Renal cortical epithelial cell (primary cell): ENCODE measurements at regions not wholly inside any gene's neighbourhood (a gene's known extent, or its start where the extent isn't known, plus 50 kb on each side); places are given as distances from the start of the nearest gene placed in this dataset.

Experiments used
- DNase-seq: peaks from one replicate; pipeline ENCODE4 v3.0.0-alpha.2; 2011; ENCODE audit warnings: low read depth

DNA sequence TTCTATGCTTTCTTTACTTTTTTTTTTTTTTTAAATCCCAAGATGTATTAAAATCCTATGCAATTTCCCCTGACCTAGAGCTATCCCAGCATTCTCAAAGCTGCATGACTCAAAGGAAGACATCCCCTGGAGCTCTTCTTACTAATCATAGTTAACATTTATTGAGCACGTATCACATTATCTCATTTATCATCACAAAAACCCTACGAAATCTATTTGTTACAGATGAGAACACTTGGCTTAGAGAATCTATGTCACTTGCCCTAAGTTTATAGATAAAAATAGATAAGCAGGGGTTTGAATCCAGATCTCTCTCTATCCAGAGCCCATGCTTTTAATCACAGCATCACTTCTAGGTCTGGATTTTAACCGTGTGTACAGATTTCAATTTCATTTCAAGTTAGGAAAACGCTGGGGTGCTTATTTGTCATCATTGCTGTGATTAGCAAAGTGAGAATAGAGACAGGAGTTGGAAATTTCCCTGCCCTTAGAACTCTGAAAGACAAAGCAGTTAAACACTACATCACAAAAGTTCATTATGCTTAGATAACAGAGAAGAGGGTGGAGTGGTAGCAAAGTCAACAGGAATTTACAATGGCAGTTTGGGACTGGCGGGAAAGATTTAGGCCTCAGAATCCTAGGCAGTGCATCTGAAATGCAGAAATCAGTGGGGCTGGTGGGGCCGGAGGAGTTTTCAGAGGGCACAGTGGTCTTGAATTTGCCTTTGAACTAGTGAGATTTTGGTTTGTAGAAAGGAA, 177.7 kb upstream of the FRMD6 start:
- DNase-seq: no peak

DNA sequence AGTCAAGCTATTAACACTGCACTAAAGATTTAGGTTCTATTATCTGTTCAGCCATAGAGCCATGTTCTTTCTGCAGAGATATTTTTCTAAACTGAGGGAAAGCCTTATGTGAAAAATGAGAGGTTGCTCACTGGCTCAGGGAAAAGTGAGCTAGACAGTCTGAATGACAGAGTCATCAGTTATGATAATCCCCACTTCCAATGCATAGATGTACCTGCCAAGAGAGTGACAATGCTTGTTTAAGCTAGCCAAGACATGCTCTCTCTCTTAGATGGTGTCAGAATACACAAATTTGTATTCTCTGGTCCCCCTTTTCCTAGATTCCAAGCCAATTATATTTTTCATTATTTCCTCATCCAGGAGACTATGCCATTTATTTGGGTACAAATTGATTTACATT, 176.9 kb upstream of the FRMD6 start:
- DNase-seq: no peak

DNA sequence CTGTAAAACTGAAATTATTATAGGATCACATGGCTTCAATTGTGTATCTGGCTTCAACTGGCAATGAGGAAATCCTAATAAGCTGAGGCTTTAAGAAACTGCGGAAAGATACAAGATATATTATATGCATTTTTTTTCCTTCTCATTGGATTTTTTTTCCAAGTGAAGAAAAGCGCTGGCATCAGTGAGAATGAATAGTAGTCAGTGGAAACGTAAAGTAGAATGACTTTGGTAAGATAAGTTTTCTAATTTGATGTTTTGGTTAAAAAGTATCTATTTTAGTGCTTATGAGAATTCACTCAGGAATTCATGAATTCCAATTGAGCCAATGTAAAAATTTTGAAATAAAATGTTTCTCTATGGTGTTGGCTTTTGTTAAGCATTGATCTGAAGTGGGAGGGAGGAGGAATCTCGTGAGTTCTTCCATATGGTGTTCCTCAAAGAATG, 173.5 kb upstream of the FRMD6 start:
- DNase-seq: no peak

DNA sequence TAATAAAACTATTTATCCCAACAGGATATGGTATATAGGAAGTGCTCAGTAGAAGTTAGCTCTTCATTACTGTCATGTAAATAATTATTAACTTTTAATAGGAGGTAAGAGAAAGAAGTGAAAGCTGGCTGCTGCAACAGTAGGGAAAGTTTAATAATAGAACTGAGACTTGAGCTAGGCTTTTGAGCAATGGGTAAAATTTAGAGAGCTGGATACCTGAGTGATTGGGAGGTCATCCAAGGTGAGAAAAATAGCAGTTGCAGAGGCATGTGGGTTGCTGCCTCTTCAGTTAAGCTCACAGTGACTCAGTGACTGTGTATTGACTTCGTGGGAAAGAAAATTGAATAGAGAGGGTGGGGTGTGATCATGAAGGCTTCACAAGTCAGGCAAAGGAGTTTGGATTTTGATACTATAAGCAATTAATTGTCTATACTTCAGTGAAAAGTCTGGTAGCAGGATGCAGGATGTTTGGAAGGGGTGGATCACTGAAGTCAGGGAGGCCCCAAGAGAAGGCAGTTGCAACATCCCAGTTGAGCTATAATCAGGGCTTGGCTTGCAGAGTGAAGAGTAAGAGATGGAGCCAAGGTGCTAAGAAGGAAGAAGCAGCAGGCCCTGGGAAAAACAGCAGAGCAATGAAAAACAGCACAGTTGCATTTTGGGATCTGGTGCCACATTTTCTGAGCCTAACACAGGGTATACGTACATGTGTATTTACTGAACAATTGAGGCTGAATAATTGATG, 172.0 kb upstream of the FRMD6 start:
- peak; percentile 68 for DNase-seq

DNA sequence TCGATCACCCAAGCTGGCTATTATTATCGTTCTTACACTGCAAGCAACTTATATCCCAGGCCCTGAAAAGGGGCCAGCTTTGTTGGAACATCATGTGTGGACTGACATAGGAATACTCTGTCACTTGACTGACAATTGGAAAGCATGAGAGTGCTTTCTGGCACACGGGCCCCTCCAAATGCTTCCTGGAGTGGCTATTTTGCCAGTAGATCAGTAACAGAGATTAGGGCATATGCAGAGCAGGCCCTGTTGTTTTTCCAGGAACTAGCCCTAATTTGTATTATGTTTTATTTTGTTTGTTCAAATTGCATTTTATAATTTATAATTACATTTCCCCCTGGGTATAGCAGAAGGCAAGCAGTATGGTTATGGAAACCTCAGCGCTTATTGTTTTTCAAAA, 170.1 kb upstream of the FRMD6 start:
- no peak for DNase-seq

DNA sequence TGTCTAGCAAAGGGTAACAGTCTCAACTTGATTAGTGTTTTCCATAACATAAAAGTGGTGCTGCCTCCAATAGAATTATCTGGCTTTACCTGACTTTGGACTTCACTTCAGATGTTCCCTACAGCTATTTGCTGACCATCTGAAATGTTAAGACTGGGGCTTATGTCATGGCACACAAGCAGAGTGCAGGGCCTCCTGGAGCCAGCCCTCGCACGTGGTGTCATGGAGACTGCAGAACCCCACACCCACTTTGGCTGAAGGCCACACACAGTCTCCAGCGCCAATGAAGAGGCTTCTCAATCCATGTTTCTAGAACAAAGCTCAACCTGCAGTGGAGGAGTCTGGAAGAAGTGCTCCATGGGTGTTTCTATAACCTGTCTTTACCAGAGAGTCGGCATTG, 169.6 kb upstream of the FRMD6 start:
- no peak for DNase-seq

DNA sequence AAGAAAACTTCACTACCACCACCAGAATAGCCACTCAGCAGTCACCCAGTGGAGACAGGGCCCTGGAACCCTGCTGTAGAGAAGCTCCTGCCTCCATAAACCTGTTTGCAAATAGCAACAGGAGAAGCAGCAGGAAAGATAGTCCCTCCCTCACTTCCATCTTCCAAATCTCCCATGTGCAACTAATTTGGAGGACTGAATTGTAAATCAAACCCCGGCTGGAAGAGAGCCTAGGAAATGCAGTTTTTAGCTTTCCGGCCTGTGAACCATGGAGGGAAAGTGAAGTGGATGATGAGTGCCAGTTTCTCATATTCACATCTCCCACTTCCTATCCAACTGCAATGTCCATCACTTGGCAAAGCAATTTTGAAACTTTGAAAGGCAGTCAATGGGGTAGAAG, 167.2 kb upstream of the FRMD6 start:
- no peak for DNase-seq

DNA sequence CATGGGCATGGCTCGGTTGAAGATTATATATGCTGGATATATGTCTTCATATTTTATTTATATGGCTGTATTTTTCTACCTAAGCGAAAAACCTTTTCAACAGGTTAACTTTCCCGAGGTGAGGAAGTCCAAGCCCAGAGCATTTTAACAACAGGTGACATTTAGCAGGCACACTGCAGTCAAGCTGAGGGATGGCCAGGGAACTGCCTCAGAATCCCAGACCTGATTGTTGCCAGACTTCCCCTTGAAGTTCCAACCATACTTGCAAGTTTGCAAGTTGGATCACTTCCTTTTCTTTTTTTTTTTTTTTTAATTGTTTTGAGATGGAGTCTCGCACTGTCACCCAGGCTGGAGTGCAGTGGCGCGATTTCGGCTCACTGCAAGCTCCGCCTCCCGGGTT, 166.0 kb upstream of the FRMD6 start:
- DNase-seq: no peak

DNA sequence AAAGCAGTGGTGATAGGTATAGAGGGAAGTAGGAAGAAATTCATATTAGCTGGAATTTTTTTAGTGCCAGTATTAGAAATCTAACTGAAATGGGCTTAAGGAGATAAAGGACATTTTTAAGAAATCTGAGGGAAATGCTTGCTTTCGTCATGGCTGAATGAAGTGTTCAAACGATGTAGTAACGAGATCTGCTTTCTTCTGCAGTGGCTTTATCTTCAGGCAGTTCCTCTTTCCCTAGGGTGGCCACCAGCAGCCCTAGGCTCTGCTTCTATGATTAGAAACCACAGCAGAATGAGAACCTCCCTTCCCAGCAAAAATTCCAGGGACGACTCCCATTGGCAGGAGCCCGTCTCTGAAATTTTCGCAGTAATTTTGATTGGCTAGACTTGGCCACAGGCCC, 163.9 kb upstream of the FRMD6 start:
- no peak for DNase-seq

DNA sequence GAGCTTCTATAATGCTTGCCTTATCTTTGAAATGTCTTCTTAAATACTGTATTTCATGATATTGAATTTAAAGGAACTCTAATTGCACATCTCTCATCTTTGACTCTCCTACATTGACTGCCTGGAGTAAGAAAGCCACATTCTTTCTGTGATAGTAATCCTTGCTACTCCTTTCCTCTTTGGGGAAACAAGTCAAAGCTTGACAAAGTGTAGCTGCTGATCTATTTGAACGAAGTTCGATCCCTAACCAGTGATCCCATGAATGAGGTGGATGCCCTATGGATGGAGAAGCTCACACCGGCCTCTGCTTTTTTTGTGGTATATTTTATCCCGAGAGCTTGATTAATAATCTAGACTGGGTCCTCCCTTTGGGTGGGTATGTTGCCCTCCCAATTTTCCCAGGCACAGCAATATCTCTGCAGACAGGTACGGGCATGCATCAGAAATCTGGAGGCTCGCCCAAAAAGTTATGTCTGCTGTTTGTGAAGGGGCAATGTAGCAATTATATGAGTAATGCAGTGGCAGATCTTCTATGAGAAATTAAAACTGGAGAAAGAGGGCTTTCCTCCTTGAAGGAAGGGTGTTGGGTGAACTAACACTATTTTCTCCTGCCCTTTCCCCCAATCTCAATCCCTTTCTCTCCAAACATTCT, 163.0 kb upstream of the FRMD6 start:
- no peak for DNase-seq

DNA sequence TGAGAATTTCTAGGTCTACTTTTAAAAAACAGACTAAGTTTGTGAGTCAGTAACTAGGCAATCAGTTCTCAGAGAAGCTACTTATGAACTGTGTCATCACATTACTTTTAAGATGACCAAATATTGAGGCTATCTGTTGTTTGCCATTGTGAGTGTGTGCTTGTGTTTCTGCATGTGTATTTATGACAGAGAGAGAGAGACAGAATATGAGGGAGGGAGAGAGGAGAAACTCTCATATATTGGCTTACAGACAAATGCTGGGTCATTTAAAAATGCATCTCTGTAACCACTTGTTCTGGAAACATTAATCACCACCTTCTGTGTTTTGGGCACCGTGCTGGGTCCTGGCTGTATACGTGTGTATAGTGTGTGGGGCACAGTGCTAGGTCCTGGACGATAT, 161.5 kb upstream of the FRMD6 start:
- no peak for DNase-seq

DNA sequence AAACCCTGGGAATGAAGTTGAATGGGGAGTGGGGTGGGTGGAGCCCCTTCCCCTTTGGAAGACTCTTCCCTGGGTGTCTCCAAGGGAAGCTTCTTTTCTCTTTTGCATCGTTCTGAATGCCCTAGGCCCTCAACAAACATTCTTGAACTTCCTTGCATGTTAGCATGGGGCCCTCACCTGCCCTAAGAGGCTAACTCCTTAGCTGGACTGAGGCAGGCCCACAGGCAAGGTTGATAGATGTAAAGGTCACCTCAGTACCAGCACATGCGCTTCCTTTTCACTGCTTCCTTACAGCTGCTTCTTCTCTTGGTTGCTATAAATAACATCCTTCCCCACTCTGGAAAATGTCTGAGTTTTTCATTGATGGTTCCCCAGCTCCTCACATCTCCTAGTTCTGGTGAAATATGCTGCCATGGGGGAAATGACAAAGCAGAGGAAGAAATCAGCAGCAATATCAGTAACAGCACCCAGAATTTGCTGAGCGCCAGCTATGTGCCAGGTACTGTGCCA, 160.6 kb upstream of the FRMD6 start:
- DNase-seq: no peak

DNA sequence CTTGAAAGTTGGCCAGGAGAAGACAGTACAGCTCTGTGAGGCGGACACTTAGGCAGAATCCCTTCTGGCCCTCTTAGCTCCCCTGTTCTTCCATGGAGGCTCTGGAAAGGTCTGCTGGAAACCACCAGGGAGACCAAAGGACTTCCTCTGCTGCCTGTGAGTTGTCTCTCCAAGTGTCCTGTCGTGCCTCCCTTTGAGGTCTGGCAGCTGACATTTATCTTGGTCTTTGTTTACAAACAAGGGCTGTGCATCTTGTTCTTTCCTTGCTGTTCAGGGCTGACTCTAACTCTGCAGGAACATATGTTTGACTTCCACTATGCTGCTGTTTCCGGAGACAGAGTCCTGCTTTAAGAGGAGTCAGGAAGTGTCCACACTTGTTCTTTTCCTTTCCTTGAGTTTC, 159.9 kb upstream of the FRMD6 start:
- no peak for DNase-seq

DNA sequence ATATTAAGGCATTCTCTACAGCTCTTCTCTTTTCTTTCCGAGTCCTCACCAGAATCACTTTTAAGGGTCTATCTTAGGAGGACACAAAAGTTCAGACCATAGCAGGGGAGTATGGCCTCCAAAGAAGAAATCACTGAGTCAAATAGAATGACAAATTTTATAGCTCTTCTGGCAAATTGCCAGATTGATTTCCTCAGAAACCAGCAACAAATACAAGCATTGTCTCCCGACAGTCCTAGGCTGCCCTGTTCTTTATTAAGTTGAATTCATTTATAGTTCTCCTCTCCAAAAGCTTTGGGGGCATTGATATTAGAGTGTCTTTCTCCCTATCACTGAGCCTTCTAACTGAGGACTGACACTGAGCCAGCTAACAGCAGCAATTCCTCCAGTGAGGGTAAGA, 156.4 kb upstream of the FRMD6 start:
- no peak for DNase-seq

DNA sequence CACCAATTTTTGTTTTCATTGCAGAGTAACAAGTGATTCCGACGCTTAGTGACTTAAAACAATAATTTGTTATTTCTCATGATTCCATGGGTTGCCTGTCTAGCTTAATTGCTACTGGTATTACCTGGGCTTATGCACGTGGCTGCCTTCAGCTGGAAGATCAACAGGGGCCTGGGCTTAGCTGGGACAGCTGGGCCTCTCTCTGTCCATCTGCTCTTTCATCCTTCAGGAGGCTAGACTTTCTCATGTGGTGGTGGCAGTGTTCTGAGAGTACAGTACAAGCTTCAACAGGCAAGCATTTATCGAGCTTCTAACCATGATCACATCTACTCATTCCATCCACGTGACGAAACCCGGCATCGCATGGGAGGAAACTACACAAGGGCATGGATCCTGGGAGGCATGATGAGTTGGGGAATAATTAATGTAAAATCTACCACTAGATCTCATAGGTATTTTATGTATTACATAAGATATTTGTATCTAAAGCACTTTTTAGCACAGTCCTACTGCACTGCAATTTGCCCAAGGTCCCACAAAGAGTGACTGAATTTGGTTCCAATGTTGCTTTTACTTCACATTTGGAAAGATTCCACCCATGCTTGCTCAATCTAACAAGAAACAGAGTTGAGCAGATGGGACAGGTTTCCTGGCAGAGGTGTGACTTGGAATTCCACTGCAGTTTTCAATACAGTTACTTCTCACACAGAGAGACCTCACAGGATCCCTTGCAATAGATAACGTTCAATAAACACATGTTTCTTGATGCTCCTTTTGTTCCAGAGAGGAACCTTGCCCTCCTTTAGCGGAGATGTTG, 153.1 kb upstream of the FRMD6 start:
- DNase-seq: no peak

DNA sequence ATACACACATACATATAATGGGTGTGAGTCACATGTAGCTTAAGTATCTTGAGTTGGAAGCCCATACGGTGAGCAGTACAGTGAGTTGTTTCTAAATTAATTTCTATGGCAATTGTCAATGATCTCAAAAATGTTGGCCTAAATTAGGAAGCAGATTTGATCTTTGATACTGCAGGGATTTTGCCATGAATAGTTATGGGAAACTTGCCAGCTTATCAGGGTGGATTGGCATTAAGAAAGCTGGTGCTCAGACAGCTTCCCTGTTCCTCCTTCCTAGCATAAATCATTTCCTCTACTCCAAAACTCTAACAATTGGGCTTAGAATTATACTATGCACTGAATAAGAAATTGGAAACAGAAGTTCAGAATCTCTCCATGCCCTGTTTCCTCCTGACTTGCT, 150.9 kb upstream of the FRMD6 start:
- DNase-seq: no peak

DNA sequence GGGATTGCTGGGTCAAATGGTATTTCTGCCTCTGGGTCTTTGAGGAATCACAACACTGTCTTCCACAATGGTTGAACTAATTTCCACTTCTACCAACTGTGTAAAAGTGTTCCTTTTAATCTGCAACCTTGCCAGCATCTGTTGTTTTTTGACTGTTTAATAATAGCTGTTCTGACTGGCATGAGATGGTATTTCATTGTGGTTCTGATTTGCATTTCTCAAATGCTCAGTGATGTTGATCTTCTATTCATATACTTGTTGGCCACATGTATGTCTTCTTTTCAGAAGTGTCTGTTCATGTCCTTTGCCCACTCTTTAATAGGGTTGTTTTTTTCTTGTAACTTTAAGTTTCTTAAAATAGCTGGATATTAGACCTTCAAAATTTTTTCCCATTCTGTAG, 150.0 kb upstream of the FRMD6 start:
- DNase-seq: no peak

DNA sequence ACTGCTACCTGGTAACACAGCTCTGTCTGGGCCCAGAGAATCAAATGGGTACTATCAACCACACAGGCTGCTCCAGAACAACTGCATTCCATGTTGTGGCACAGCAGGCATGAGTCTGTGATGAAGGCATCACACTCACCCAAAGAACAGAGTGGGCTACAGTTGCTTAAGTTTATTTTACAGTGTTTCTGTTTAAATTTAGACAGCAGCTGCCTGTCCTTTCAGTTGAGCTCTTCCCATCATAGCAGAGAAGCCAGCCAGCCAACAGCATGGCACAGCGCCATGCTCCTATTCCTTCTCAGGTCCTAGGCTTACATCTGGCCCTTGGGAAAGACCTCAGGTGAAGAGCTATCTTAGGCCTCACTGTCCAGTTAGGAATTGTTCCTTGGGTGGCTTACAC, 147.0 kb upstream of the FRMD6 start:
- no peak for DNase-seq

DNA sequence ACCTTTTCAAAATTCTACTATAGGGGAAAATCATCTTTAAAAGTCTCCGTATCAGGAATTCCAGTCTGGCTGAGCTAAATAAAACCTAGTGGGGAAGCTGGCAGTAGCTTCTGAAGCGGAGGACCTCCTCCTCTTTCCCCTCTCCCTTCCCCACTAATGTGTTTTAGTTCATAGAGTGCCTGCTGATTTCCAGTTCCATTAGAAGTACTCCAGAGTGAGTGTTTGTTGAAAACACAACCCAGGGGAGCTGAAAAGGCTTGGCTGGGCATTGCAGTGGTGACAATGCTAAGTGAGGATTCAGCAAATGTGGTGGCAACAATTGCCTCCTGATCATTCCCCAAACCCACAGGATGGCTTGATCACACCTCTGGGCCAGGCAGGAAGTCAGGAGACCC, 144.2 kb upstream of the FRMD6 start:
- DNase-seq: no peak

DNA sequence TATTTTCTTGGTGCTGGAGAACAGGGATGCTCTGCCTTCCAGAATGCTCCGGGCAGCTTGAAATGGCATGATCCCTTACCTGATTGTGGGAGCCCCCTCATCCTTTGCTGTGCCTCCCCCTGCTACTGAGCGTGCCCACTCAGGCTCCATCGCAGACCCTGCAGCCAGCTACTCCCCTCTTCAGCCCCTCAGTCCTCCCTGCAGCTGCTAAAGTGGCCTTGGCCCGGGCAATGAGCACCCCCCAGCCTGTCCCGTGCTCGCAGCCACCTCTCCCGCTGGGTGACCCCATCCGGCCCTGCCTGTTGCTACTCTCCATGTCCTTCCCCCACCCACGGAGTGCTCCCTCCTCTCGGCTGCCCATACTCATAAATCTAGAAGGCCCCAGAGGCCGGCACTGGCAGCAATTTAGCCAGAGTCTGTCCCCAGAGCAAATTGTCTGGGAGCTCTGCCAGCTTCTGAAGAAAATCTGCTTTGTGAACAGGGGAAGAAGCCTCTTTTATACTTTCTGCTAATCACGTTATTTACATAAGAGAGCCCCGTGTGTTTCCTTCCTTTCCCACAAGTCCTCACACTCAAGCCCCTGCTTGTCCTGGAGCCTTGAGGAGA, 143.7 kb upstream of the FRMD6 start:
- DNase-seq: peak; percentile 44

DNA sequence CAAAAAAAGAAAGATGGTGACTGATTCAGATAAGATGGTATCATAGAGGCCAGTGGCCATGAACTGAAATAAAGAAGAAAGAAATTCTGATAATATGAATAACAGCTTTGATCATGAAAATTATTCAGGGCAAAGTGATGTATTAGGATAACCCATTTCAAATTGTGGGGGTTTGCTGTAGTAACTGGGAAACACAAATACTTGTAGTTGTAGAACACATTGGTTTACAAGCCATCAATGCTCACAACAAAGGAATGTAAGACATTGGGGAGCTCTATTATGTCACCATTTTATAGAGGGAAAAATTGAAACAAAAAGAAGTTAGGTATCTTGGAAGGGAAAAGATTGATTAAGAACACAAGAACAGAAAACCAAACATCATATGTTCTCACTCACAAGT, 140.4 kb upstream of the FRMD6 start:
- DNase-seq: no peak

DNA sequence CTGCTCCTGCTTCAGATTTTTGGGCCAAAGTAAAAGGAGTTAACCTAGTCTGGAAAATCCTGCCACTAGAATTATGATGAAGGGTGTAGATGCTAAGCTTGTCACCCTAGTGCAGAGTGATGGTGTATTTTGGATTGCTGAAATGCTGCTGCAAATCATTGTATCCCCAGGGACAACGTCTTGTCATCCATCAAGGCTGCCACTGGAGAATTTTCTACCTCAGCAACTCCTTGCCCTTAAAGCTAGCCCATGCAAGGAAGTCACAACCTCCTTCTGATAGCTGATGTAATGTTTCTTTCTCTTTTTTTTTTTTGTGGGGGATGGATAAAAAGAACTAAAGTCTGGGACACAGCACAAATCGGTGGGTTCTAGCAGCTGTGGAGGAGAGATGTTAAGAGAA, 139.4 kb upstream of the FRMD6 start:
- DNase-seq: no peak
